ENCODE measurements at regions not wholly inside any gene's neighbourhood (a gene's known extent, or its start where the extent isn't known, plus 50 kb on each side); places are given as distances from the start of the nearest gene placed in this dataset.

DNA sequence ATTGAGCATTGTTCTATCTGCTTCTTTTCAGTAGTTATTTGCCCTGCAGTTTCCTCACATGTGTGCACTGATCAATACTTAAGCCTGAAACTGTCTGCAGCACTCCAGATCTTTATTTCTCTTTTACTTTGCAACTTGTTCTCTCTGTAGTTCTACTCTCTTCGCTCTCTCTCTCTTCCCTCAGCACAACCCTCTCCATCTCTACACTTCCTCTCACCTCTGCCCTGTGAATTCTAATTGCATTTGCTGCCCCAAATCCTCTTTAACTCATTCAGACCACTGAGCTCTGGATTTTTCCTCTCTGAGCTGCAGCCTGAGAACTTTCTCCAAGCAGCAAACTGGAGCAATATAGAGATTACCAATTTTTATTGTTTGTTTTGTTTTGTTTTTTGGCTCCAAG lies 1035.5 kb downstream of the FSCB start:
- TF ChIP-seq POLR2AphosphoS5 (IDR thresholded peaks at IDR 0.05; ENCODE audit: insufficient read depth, low read depth, low read length), result no peak
- TF ChIP-seq EZH2 (IDR thresholded peaks at IDR 0.05; ENCODE audit: borderline replicate concordance, low read depth, low read length, severe bottlenecking), result no peak
- no peak for TF ChIP-seq MYC (IDR thresholded peaks at IDR 0.05; ENCODE audit: low read depth, low read length)

Measured in endothelial cell of umbilical vein (primary cell).